Right lobe of liver (tissue), 4 donors: ENCODE measurements at regions not wholly inside any gene's neighbourhood (a gene's known extent, or its start where the extent isn't known, plus 50 kb on each side); places are given as distances from the start of the nearest gene placed in this dataset.

Experiments used
- CTCF ChIP-seq, 4 donors: fragments of 200-600 bp in 3 of 4; fragments of 450-650 bp in 1 of 4; IDR thresholded peaks; one replicate each; pipeline versions ENCODE4 v1.5.1 to v1.8.0; 2016 to 2022; ENCODE audit warnings: antibody characterized with exemption in 4 of 4, mild to moderate bottlenecking in 2 of 4
- POLR2A ChIP-seq: fragments of 450-650 bp; IDR thresholded peaks from one replicate; pipeline ENCODE4 v1.6.1; 2017; ENCODE audit warnings: antibody characterized with exemption, mild to moderate bottlenecking
- donor health status: DM: no; HTN: no; CAD: no.
- donor health status: DM: no; HTN: no; CAD: no.
- donor health status: DM: no; HTN: yes; CAD: no.

GRCh38 chr7:125492521-125492920 is 562.9 kb upstream of the POT1 start:
- TF ChIP-seq CTCF (IDR thresholded peaks at IDR 0.05) (no peak), POLR2A (no peak)
